ENCODE measurements at regions not wholly inside any gene's neighbourhood (a gene's known extent, or its start where the extent isn't known, plus 50 kb on each side); places are given as distances from the start of the nearest gene placed in this dataset.

- no TSS peak for BruUV-seq (replicated peaks)
These were observed 199.2 kb downstream of the KCNS3 start for GRCh38 chr2:18077704-18078103.

More at GRCh38 chr2:18077704-18078103, 199.2 kb downstream of the KCNS3 start:
- H3K4me2 ChIP-seq (ENCODE audit: insufficient read depth, low read length) = no peak overlapping the region
- H3K36me3 ChIP-seq (ENCODE audit: control insufficient read depth in 2 of 2, extremely low read depth in 1 of 2, insufficient read depth in 2 of 2, low read length in 2 of 2) = no peaks in the 10 kb centered on the region
- no peaks in the 10 kb centered on the region for H3K9me1 ChIP-seq (replicated peaks; ENCODE audit: control insufficient read depth, extremely low read depth, insufficient read depth, low read length)
- no peaks in the 10 kb centered on the region for H4K20me1 ChIP-seq (replicated peaks; ENCODE audit: control insufficient read depth, extremely low read depth, insufficient read depth, low read length)
- ChIA-PET POLR2A (no interaction called here), CTCF (no interaction called here)
- H3K9me3 ChIP-seq (replicated peaks; ENCODE audit: control insufficient read depth, insufficient read depth, low read length) = no peaks in the 10 kb centered on the region
- no peaks in the 10 kb centered on the region for H3K4me1 ChIP-seq (ENCODE audit: control insufficient read depth, extremely low read depth, insufficient read depth, low read length)
- FAIRE-seq (no peak), DNase-seq (ENCODE audit: low read depth, low spot score) (no peak)
- no peak overlapping the region for H3K27ac ChIP-seq (ENCODE audit: insufficient read depth, low read depth, low read length)
- intact Hi-C loops (cut with micrococcal nuclease) (loop anchor here (10.0 kb wide), 1 partner anchor 297 kb away; no protein-coding TSS in a partner anchor), dilution Hi-C loops (cut with MboI; ENCODE audit: extremely low pct_ligation_motif_present, low sequenced_read_pairs) (no loop called here)
- no peak for TF ChIP-seq MYC (IDR thresholded peaks at IDR 0.05; ENCODE audit: low read depth, low read length)
- no peak for TF ChIP-seq EZH2 (IDR thresholded peaks at IDR 0.05; ENCODE audit: borderline replicate concordance, low read depth, low read length, severe bottlenecking)
- TF ChIP-seq GATA2 (IDR thresholded peaks at IDR 0.05; ENCODE audit: insufficient read depth, insufficient read length, low read depth, low read length) = no peak
- no peak for TF ChIP-seq POLR2AphosphoS5 (IDR thresholded peaks at IDR 0.05; ENCODE audit: insufficient read depth, low read depth, low read length)
- TF ChIP-seq POLR2A (IDR thresholded peaks at IDR 0.05; ENCODE audit: low read depth, low read length) = no peak
- TF ChIP-seq JUN (IDR thresholded peaks at IDR 0.05; ENCODE audit: borderline replicate concordance, insufficient read depth, insufficient read length, low read depth) = no peak
- TF ChIP-seq, protein P1, sequence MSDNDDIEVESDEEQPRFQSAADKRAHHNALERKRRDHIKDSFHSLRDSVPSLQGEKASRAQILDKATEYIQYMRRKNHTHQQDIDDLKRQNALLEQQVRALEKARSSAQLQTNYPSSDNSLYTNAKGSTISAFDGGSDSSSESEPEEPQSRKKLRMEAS (IDR thresholded peaks at IDR 0.05; ENCODE audit: insufficient read depth, insufficient read length) = no peak
- TF ChIP-seq FOS (IDR thresholded peaks at IDR 0.05; ENCODE audit: borderline replicate concordance, insufficient read depth, low read length) = no peak
- TF ChIP-seq CTCF (IDR thresholded peaks at IDR 0.05; ENCODE audit: extremely low read depth in 1 of 2, insufficient read depth in 1 of 2, low read depth in 1 of 2, low read length in 2 of 2) = no peak
- H3K79me2 ChIP-seq (ENCODE audit: control insufficient read depth, insufficient read depth, low read length) = no peaks in the 10 kb centered on the region
- H3K4me3 ChIP-seq (replicated peaks in 1 of 3; ENCODE audit: insufficient read depth in 1 of 3, low read depth in 1 of 3, low read length in 3 of 3) = no peak overlapping the region
- H2AFZ ChIP-seq (ENCODE audit: low read depth, low read length) = no peak overlapping the region
- no peak overlapping the region for H3K9ac ChIP-seq (replicated peaks; ENCODE audit: extremely low read depth, insufficient read depth, low read length)
- H3K27me3 ChIP-seq (ENCODE audit: control insufficient read depth in 2 of 2, insufficient read depth in 2 of 2, low read length in 2 of 2) = no peaks in the 10 kb centered on the region

All from endothelial cell of umbilical vein (primary cell).